ENCODE measurements at regions not wholly inside any gene's neighbourhood (a gene's known extent, or its start where the extent isn't known, plus 50 kb on each side); places are given as distances from the start of the nearest gene placed in this dataset.

GRCh38 chr17:59466946-59467801, 98.2 kb upstream of the DHX40 start:
- TF ChIP-seq POLR2A (IDR thresholded peaks at IDR 0.05) (no peak), CTCF (IDR thresholded peaks at IDR 0.05) (no peak), EP300 (IDR thresholded peaks at IDR 0.05) (no peak), POLR2AphosphoS5 (IDR thresholded peaks at IDR 0.05) (no peak)
